ENCODE measurements at regions not wholly inside any gene's neighbourhood (a gene's known extent, or its start where the extent isn't known, plus 50 kb on each side); places are given as distances from the start of the nearest gene placed in this dataset.

DNA sequence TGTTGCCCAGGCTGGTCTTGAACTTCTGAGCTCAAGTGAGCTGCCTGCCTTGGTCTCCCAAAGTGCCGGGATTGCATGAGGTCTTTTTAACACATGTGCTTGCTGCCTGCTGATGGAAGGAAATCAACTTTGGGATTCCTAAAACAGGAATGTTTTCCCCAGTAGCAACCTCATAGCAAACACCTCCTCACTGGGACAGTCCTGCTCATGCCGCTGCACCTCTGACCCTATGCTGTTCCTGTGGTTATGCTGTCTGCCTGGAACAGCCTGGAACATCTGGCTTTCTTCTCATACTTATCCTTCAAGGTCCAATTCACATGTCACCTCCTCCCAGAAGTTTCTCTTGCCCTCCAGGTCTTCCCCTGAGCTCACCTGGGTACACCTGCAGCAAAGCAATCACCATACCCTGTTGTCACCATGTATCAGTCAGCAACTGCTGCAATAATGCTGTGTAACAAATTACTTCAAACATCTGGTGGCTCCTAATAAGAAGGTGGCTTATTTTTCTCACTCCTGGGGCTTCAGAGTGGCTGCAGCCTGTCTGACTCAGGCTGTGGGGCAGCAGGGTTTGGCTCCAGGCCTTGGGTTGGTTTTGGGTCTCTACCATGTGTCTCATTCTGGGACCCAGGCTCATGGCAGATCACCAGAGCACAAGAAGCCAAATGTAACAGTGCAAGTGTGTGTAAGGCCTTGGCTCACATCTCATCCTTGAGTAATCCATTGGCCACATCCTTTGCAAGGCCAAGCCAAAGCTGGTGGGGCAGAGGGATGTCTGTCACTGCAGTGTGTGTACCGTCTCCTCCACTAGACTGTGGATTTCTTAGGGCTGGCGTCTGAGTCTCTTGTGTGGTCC is 59.4 kb upstream of the SORCS2 start:
- H3K4me3 Mint-ChIP-seq: no peak overlapping the region
- no peak overlapping the region for H3K27ac Mint-ChIP-seq
- H3K9me3 Mint-ChIP-seq: peaks cover 0 to 4% of the 10 kb centered on the region in 2 donors
- peaks cover 1 to 6% of the 10 kb centered on the region in 2 donors for H3K27me3 Mint-ChIP-seq
- DNase-seq: no peak
- no peaks in the 10 kb centered on the region for H3K36me3 Mint-ChIP-seq (ENCODE audit: insufficient read depth)
- ATAC-seq (replicated peaks): no peak
- peaks cover 0 to 2% of the 10 kb centered on the region in 2 donors for H3K4me1 Mint-ChIP-seq (ENCODE audit: low read depth in 2 of 2)

- ATAC-seq (replicated peaks) (no peak), DNase-seq (no peak)
- peaks cover 0 to 4% of the 10 kb centered on the region in 2 donors for H3K9me3 Mint-ChIP-seq
- H3K4me1 Mint-ChIP-seq (ENCODE audit: low read depth in 2 of 2): peaks cover 0 to 2% of the 10 kb centered on the region in 2 donors
- no peak overlapping the region for H3K27ac Mint-ChIP-seq
- no peaks in the 10 kb centered on the region for H3K36me3 Mint-ChIP-seq (ENCODE audit: insufficient read depth)
- H3K4me3 Mint-ChIP-seq: no peak overlapping the region
- peaks cover 7 to 12% of the 10 kb centered on the region in 2 donors for H3K27me3 Mint-ChIP-seq
Observed at GRCh38 chr4:7132249-7132648, 60.1 kb upstream of the SORCS2 start.

DNA sequence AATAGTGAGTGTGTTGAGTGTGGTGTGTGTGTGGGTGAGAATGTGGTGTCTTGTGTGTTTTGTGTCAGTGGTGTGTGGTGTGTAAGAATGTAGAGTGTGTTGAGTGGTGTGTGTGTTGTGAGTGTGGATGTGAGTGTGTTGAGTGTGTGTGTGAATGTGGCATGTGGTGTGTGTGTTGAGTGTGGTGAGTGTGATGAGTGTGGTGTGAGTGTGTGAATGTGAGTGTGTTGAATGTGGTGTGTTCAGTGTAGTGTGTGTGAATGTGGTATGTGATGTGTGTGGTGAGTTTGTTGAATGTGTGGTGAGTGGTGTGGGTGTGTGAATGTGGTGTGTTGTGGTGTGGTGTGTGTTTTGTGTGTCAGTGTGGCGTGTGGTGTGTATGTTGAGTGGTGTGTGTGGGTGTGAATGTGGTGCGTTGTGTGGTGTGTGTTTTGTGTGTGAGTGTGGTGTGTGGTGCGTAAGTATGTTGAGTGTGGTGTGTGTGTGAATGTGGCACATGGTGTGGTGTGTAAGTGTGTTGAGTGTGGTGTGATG is 60.8 kb upstream of the SORCS2 start:
- no peaks in the 10 kb centered on the region for H3K36me3 Mint-ChIP-seq (ENCODE audit: insufficient read depth)
- no peak overlapping the region for H3K4me3 Mint-ChIP-seq
- no peak overlapping the region for H3K27ac Mint-ChIP-seq
- peaks cover 0 to 2% of the 10 kb centered on the region in 2 donors for H3K4me1 Mint-ChIP-seq (ENCODE audit: low read depth in 2 of 2)
- peaks cover 0 to 4% of the 10 kb centered on the region in 2 donors for H3K9me3 Mint-ChIP-seq
- DNase-seq (no peak), ATAC-seq (replicated peaks) (no peak)
- H3K27me3 Mint-ChIP-seq: peaks cover 13% of the 10 kb centered on the region in 2 donors

DNA sequence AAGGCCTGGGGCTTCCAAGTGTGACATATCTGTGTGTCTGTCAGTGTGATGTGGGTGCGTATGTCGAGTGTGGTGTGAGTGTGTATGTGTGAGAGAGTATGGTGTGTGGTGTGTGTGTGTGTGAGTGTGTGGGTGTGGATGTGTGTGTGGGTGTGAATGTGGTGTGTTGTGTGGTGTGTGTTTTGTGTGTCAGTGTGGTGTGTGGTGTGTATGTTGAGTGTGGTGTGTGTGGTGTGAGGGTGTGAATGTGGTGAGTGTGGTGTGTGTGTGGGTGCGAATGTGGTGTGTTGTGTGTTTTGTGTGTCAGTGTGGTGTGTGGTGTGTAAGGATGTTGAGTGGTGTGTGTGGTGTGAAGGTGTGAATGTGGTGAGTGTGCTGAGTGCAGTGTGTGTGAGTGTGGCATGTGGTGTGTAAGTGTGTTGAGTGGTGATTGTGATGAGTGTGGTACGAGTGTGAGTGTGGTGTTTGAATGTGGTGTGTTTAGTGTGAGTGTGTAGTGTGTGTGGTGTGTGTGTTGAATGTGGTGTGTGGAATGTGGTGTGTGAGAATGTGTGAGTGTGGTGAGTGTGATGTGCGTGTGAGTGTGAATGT is 61.6 kb upstream of the SORCS2 start:
- Mint-ChIP-seq H3K4me3 (no peak overlapping the region), H3K27me3 (peaks cover 10 to 17% of the 10 kb centered on the region in 2 donors), H3K36me3 (ENCODE audit: insufficient read depth) (no peaks in the 10 kb centered on the region), H3K9me3 (peaks cover 0 to 4% of the 10 kb centered on the region in 2 donors), H3K27ac (no peak overlapping the region), H3K4me1 (ENCODE audit: low read depth in 2 of 2) (peaks cover 0 to 2% of the 10 kb centered on the region in 2 donors)
- no peak for ATAC-seq (replicated peaks)
- no peak for DNase-seq

DNA sequence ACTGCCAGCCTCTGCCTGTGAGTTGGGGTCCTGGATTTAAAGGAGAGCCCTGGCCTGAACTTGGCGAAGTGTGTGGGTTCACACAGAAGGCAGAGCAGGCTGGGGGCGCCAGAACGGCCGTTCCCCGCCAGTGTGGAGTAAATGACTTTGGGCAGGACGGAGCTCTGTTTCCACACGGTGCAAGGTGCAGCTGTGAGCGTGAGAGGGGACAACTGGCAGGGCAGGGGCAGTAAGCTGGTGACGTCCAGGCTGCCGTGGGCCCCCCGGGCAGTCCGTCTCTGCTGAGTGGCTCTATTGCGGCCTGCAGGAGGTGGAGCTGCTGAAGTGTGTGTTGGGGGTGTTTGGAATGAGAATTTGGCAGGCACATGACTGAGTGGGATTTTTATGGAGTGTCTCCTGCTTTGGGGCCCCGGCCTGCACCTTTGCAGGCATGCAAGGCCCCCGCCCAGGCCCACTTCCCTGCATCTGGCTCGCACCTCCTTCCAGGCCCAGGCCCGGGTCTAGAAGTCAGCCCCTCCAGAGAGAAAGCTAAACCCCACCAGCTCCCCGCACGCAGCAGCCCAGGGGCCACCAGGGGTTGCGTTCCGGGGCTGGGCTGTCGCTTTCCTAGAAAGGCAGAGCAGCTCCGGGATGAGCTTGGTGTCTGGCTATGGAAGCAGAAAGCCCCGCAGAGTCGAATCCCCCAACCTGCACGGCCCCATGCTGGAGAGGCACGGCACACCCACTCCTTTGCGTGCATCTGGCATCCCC is 62.2 kb upstream of the GRPEL1 start:
- peaks cover 10 to 24% of the 10 kb centered on the region in 2 donors for H3K27me3 Mint-ChIP-seq
- no peak overlapping the region for H3K27ac Mint-ChIP-seq
- ATAC-seq (replicated peaks): no peak
- H3K4me3 Mint-ChIP-seq: no peak overlapping the region
- H3K36me3 Mint-ChIP-seq (ENCODE audit: insufficient read depth): no peaks in the 10 kb centered on the region
- no peak for DNase-seq
- H3K9me3 Mint-ChIP-seq: peaks cover 0 to 4% of the 10 kb centered on the region in 2 donors
- peaks cover 0 to 1% of the 10 kb centered on the region in 2 donors for H3K4me1 Mint-ChIP-seq (ENCODE audit: low read depth in 2 of 2)

DNA sequence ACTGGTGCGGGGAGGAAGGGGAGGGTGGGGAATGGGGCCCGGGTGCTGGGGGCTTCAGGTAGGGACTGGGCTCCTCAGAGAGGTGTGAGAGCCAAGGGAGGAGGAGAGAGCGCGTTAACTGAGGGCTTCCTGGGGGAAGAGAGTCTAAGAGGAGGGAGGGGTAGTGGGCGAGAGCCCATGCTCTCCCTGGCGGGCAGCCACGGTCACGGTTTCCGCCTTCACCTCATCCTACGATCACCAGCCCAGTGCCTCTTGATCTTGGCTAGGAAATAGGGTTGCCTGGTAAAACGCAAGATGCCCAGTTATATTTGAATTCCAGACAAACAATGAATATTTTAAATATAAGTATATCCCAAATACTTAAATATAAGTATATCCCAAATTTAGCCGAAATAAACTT is 60.8 kb upstream of the GRPEL1 start:
- Mint-ChIP-seq H3K9me3 (peaks cover 0 to 4% of the 10 kb centered on the region in 2 donors), H3K27ac (no peak overlapping the region), H3K36me3 (ENCODE audit: insufficient read depth) (no peaks in the 10 kb centered on the region), H3K4me1 (ENCODE audit: low read depth in 2 of 2) (no peaks in the 10 kb centered on the region), H3K27me3 (peaks cover 10 to 32% of the 10 kb centered on the region in 2 donors), H3K4me3 (no peak overlapping the region)
- DNase-seq (no peak), ATAC-seq (replicated peaks) (no peak)

DNA sequence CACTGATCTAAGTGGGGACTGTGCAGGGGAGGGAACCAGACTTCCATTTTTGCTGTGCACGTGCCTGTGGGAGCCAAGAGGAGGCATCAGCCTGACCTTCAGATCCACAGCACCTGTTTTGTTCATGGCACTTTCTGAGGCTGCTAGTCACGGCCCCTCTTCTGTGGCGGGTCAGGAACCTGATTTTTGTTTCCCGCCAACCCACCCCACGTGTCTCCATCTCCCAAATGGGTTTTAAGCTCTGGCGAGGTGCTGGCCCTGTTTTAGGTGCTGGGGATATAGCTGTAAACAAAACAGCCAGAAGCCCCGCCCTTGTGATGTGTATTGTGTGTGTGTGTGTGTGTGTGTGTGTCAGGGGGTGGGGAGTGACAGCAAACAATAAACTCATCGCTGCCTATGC is 60.4 kb upstream of the GRPEL1 start:
- Mint-ChIP-seq H3K27ac (no peak overlapping the region), H3K36me3 (ENCODE audit: insufficient read depth) (no peaks in the 10 kb centered on the region), H3K27me3 (peaks cover 10 to 36% of the 10 kb centered on the region in 2 donors), H3K9me3 (peaks cover 0 to 4% of the 10 kb centered on the region in 2 donors), H3K4me1 (ENCODE audit: low read depth in 2 of 2) (no peaks in the 10 kb centered on the region), H3K4me3 (no peak overlapping the region)
- ATAC-seq (replicated peaks) (no peak), DNase-seq (no peak)

DNA sequence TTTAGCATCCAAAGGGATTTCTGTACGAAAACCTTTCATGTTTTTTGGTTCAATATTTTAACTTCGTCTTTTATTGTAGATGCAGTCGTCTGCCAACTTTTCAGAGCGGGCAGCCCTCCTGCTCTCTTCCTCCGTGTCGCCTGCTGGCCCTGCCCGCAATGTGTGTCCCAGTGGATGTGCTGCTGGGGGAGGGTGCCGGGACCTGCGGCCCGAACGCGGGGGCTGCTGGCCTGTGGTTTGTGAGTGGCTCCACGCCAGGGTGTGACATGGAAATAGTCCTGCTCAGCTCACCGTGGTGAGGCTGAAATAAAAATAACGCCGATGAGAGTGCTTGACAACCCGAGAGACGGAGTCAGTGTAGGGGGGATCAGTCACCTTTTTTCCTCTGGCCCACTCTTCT is 59.7 kb upstream of the GRPEL1 start:
- Mint-ChIP-seq H3K4me3 (no peak overlapping the region), H3K27me3 (peaks cover 10 to 42% of the 10 kb centered on the region in 2 donors), H3K27ac (no peak overlapping the region), H3K9me3 (no peaks in the 10 kb centered on the region), H3K36me3 (ENCODE audit: insufficient read depth) (no peaks in the 10 kb centered on the region), H3K4me1 (ENCODE audit: low read depth in 2 of 2) (no peaks in the 10 kb centered on the region)
- ATAC-seq (replicated peaks) (no peak), DNase-seq (no peak)

GRCh38 chr4:7126981-7127380 is 59.1 kb upstream of the GRPEL1 start:
- ATAC-seq (replicated peaks) (no peak), DNase-seq (no peak)
- H3K36me3 Mint-ChIP-seq (ENCODE audit: insufficient read depth): no peaks in the 10 kb centered on the region
- H3K4me3 Mint-ChIP-seq: no peak overlapping the region
- no peaks in the 10 kb centered on the region for H3K4me1 Mint-ChIP-seq (ENCODE audit: low read depth in 2 of 2)
- H3K9me3 Mint-ChIP-seq: no peaks in the 10 kb centered on the region
- peaks cover 10 to 48% of the 10 kb centered on the region in 2 donors for H3K27me3 Mint-ChIP-seq
- no peak overlapping the region for H3K27ac Mint-ChIP-seq

DNA sequence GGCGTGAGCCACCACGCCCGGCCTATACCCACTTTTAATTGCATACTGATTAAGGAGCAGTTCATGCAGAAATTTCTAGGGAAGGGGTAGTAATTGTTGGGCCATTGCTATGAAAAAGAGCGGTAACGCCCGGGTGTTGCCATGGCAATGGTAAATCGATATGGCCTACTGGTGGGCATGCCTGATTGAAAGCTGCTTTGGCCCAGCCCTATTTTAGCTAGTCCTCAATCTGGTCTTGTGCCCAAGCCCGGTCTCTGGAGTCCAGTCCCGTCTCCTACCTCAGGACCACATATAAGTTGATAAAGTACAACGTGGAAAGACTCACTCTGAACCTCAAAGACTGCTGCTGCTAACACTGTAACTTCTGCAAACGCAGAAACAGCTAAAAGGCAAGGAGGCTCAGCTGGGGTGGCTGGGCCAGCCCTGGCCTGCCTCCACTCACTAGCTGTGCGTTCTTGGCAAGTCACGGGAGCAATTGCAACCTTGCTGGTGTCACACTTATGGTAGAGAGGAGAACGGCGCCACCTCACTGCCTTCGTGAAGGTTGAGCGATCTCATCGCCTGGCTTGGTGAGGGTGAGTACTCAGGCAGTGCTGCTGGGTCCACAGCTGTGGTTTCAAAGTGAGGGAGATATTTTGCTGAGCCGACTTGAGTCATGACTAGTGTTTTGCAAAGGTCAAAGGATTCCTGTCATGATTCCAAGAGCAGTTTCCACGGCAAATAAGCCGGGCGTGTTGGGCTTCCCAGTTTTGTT is 57.0 kb upstream of the GRPEL1 start:
- no peak for DNase-seq
- peaks cover 19 to 69% of the 10 kb centered on the region in 2 donors for H3K27me3 Mint-ChIP-seq

DNA sequence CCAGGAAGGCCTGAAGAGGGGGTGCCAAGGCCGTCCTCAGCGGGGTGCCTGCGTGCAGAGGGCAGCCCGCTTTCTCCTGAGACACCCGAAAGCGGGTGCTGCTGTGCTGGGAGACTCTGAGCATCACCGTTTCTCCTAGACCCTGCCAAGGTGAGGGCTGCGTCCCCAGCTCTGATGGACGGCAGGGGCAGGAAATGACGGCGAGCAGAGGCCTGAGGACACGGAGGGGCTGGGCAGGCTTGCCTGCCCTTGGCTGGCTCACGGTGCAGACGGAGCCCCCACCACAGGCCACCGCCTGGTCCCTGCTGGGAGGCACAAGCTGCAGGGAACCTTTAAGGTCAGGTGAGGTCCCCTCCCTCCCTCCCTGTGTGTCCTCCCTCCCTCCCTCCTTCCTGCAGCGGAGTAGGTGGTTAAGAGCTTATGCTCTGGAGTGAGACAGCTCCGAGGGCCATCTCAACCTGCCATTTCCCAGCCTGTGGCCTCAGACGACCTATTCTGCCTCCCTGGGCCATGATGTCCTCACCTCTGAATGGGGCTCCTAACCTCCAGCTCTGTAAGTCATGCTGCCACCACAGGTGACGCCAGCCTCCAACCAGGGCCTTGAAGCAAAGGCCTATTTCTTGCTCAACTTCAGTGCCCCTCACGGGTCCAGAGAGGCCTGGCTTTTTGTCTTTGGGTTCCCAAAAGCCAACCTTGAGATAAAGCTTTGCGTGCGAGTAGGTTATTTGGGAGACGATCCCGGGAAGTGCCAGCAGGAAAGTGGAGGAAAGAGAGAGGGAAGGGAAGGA is 54.2 kb upstream of the GRPEL1 start:
- ATAC-seq (replicated peaks): no peak
- peaks cover 36 to 88% of the 10 kb centered on the region in 2 donors for H3K27me3 Mint-ChIP-seq
- no peak overlapping the region for H3K4me3 Mint-ChIP-seq
- H3K27ac Mint-ChIP-seq: no peak overlapping the region
- peaks cover 5 to 10% of the 10 kb centered on the region in 2 donors for H3K9me3 Mint-ChIP-seq
- no peaks in the 10 kb centered on the region for H3K36me3 Mint-ChIP-seq (ENCODE audit: insufficient read depth)
- peaks cover 0 to 2% of the 10 kb centered on the region in 2 donors for H3K4me1 Mint-ChIP-seq (ENCODE audit: low read depth in 2 of 2)
- no peak for DNase-seq

More for the DNA sequence above, 57.0 kb upstream of the GRPEL1 start:
- H3K9me3 Mint-ChIP-seq: no peaks in the 10 kb centered on the region
- no peak overlapping the region for H3K27ac Mint-ChIP-seq
- ATAC-seq (replicated peaks): no peak
- no peak overlapping the region for H3K4me3 Mint-ChIP-seq
- H3K36me3 Mint-ChIP-seq (ENCODE audit: insufficient read depth): no peaks in the 10 kb centered on the region
- peaks cover 0 to 2% of the 10 kb centered on the region in 2 donors for H3K4me1 Mint-ChIP-seq (ENCODE audit: low read depth in 2 of 2)

- DNase-seq (no peak), ATAC-seq (replicated peaks) (no peak)
- Mint-ChIP-seq H3K27me3 (peaks cover 34 to 88% of the 10 kb centered on the region in 2 donors), H3K9me3 (peaks cover 5 to 10% of the 10 kb centered on the region in 2 donors), H3K4me3 (no peak overlapping the region), H3K4me1 (ENCODE audit: low read depth in 2 of 2) (peaks cover 0 to 2% of the 10 kb centered on the region in 2 donors), H3K36me3 (ENCODE audit: insufficient read depth) (no peaks in the 10 kb centered on the region), H3K27ac (no peak overlapping the region)
Observed at GRCh38 chr4:7121174-7121573, 53.3 kb upstream of the GRPEL1 start.

Data from effector memory CD8-positive, alpha-beta T cell (primary cell).